ENCODE measurements at regions not wholly inside any gene's neighbourhood (a gene's known extent, or its start where the extent isn't known, plus 50 kb on each side); places are given as distances from the start of the nearest gene placed in this dataset.
A peak's percentile ranks its signal among the peaks of the same experiment; 100 is the strongest.
"Not testable (repeated sequence)": the region's sequence is repeated elsewhere in the genome, so short reads cannot be mapped to it uniquely, and the experiment has no call there.

DNA sequence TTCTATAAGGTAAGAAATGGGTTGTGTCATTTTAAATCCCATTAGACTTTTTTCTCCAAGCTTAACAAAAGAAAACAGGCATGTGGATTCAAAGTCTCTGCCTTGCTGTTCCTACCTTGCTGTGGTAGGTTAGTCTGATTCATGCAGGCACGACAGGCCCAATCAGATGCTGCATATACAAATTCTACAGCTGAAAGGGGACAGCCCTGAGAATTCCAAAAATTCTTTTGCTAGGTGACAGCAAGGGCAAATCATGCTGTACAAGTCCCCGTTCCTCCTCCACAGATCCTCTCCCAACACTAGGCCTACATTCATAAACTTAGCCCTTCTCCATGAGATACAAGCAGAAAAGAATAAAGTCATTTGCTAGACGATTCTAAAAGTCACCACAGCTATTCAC is 161.2 kb upstream of the THBS1 start:
- no peaks in the 10 kb centered on the region for H3K27me3 ChIP-seq (replicated peaks; ENCODE audit: insufficient read depth)
- H3K9me3 ChIP-seq = no peaks in the 10 kb centered on the region
- no peak for ATAC-seq (ENCODE audit: insufficient number of reproducible peaks, low FRiP score, low read depth)
- H3K27ac ChIP-seq = no peak overlapping the region
- H3K4me3 ChIP-seq = no peak overlapping the region
- DNase-seq (ENCODE audit: low spot score) = no peak
- H3K4me1 ChIP-seq (ENCODE audit: control insufficient read depth in 1 of 2, low read depth in 2 of 2) = no peaks in the 10 kb centered on the region
- no peaks in the 10 kb centered on the region for H3K36me3 ChIP-seq
- TF ChIP-seq CTCF (IDR thresholded peaks at IDR 0.05) = no peak

- H3K9me3 ChIP-seq; H3K4me3 ChIP-seq; H3K36me3 ChIP-seq; H3K27ac ChIP-seq; DNase-seq (ENCODE audit: low spot score); H3K27me3 ChIP-seq (replicated peaks; ENCODE audit: insufficient read depth); ATAC-seq (ENCODE audit: insufficient number of reproducible peaks, low FRiP score, low read depth); H3K4me1 ChIP-seq (ENCODE audit: control insufficient read depth in 1 of 2, low read depth in 2 of 2): not testable (repeated sequence)
These were observed 160.6 kb upstream of the THBS1 start for GRCh38 chr15:39420123-39420852.

- not testable (repeated sequence) for H3K27me3 ChIP-seq (replicated peaks; ENCODE audit: insufficient read depth); ATAC-seq (ENCODE audit: insufficient number of reproducible peaks, low FRiP score, low read depth); H3K9me3 ChIP-seq; H3K36me3 ChIP-seq; H3K4me1 ChIP-seq (ENCODE audit: control insufficient read depth in 1 of 2, low read depth in 2 of 2); H3K27ac ChIP-seq; H3K4me3 ChIP-seq; DNase-seq (ENCODE audit: low spot score)
These were observed 160.1 kb upstream of the THBS1 start for GRCh38 chr15:39420853-39421192.

GRCh38 chr15:39426552-39427532 is 154.0 kb upstream of the THBS1 start:
- Histone ChIP-seq H3K4me1 (ENCODE audit: control insufficient read depth in 1 of 2, low read depth in 2 of 2) (no peaks in the 10 kb centered on the region), H3K4me3 (peak overlapping the region; percentile 25), H3K9me3 (no peaks in the 10 kb centered on the region), H3K27ac (no peak overlapping the region), H3K27me3 (replicated peaks; ENCODE audit: insufficient read depth) (no peaks in the 10 kb centered on the region), H3K36me3 (no peaks in the 10 kb centered on the region)
- no peak for TF ChIP-seq CTCF (IDR thresholded peaks at IDR 0.05)
- no peak for DNase-seq (ENCODE audit: low spot score)
- no peak for ATAC-seq (ENCODE audit: insufficient number of reproducible peaks, low FRiP score, low read depth)

- DNase-seq (ENCODE audit: low spot score) (no peak), ATAC-seq (ENCODE audit: insufficient number of reproducible peaks, low FRiP score, low read depth) (no peak)
- no peaks in the 10 kb centered on the region for H3K4me1 ChIP-seq (ENCODE audit: control insufficient read depth in 1 of 2, low read depth in 2 of 2)
- TF ChIP-seq CTCF (IDR thresholded peaks at IDR 0.05) = no peak
- H3K36me3 ChIP-seq = no peaks in the 10 kb centered on the region
- H3K27me3 ChIP-seq (replicated peaks; ENCODE audit: insufficient read depth) = no peaks in the 10 kb centered on the region
- H3K4me3 ChIP-seq = no peak overlapping the region
- H3K27ac ChIP-seq = no peak overlapping the region
- no peaks in the 10 kb centered on the region for H3K9me3 ChIP-seq
These were observed 153.2 kb upstream of the THBS1 start for GRCh38 chr15:39427705-39428104.

GRCh38 chr15:39429898-39430357 is 151.0 kb upstream of the THBS1 start:
- Histone ChIP-seq H3K4me1 (ENCODE audit: control insufficient read depth in 1 of 2, low read depth in 2 of 2) (peaks cover 0 to 17% of the 10 kb centered on the region in 2 donors), H3K36me3 (no peaks in the 10 kb centered on the region), H3K4me3 (no peak overlapping the region), H3K9me3 (no peaks in the 10 kb centered on the region), H3K27me3 (replicated peaks; ENCODE audit: insufficient read depth) (no peaks in the 10 kb centered on the region), H3K27ac (no peak overlapping the region)
- no peak for TF ChIP-seq CTCF (IDR thresholded peaks at IDR 0.05)
- DNase-seq (ENCODE audit: low spot score) (no peak), ATAC-seq (ENCODE audit: insufficient number of reproducible peaks, low FRiP score, low read depth) (no peak)

Data from thoracic aorta (tissue), 2 donors.